HCT116 (cell line): ENCODE measurements at regions not wholly inside any gene's neighbourhood (a gene's known extent, or its start where the extent isn't known, plus 50 kb on each side); places are given as distances from the start of the nearest gene placed in this dataset.

ENCODE experiments used
- EZH2phosphoT487 ChIP-seq: fragments of 200-600 bp; IDR thresholded peaks from 2 replicates; pipeline ENCODE4 v1.6.1; 2018; ENCODE audit warnings: antibody characterized with exemption, borderline replicate concordance
- FOSL1 ChIP-seq: IDR thresholded peaks from 2 replicates; pipeline ENCODE4 v1.6.1; 2012; ENCODE audit warnings: low read depth
- POLR2AphosphoS5 ChIP-seq: IDR thresholded peaks from 2 replicates; pipeline ENCODE4 v1.6.1; 2011; ENCODE audit warnings: mild to moderate bottlenecking, low read depth, low read length, moderate library complexity
- SIN3A ChIP-seq: IDR thresholded peaks from 2 replicates; pipeline ENCODE4 v1.6.1; 2012; ENCODE audit warnings: low read depth
- TF ChIP-seq, protein P1 (sequence below), 3 experiments: fragments of 200-600 bp in 1 of 3; sonication (generic) in 1 of 3; IDR thresholded peaks in 2 of 3; conservative IDR thresholded peaks in 1 of 3; 2 replicates each; pipeline ENCODE4 v1.5.1; 2012 to 2017; ENCODE audit warnings: low read depth in 2 of 3, low read length in 2 of 3, antibody characterized with exemption in 1 of 3, borderline replicate concordance in 1 of 3, control low read depth in 1 of 3, mild to moderate bottlenecking in 1 of 3, mixed read lengths in 1 of 3, mixed run types in 1 of 3, moderate library complexity in 1 of 3; ENCODE audit not compliant: insufficient read depth in 1 of 3

DNA sequence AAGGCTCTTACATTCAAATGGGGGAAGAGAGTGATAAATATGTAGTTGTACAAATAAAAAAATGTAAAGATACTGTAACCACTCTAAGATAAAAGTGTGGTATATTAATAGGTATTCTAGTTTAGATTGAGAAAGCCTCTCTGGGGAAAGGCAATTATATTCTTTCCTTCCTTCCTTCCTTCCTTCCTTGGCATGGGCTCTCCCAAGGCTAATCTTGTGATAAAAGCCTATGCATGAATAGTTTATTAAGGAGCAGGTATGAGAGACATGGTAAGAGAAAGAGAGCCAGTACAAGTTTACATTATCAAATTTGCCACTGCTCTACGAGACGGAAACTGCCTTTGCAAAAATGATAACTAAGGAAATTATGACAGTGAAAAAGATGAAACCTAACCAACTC lies 588.8 kb downstream of the PRELID2 start:
- TF ChIP-seq, protein P1, sequence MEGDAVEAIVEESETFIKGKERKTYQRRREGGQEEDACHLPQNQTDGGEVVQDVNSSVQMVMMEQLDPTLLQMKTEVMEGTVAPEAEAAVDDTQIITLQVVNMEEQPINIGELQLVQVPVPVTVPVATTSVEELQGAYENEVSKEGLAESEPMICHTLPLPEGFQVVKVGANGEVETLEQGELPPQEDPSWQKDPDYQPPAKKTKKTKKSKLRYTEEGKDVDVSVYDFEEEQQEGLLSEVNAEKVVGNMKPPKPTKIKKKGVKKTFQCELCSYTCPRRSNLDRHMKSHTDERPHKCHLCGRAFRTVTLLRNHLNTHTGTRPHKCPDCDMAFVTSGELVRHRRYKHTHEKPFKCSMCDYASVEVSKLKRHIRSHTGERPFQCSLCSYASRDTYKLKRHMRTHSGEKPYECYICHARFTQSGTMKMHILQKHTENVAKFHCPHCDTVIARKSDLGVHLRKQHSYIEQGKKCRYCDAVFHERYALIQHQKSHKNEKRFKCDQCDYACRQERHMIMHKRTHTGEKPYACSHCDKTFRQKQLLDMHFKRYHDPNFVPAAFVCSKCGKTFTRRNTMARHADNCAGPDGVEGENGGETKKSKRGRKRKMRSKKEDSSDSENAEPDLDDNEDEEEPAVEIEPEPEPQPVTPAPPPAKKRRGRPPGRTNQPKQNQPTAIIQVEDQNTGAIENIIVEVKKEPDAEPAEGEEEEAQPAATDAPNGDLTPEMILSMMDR (IDR thresholded peaks at IDR 0.05 in 2 of 3, conservative IDR thresholded peaks at IDR 0.05 in 1 of 3; ENCODE audit: borderline replicate concordance in 1 of 3, insufficient read depth in 1 of 3, low read depth in 2 of 3, low read length in 2 of 3), result no peak
- TF ChIP-seq EZH2phosphoT487 (no peak), FOSL1 (no peak), POLR2AphosphoS5 (no peak), SIN3A (no peak)
